SK-N-MC (cell line): ENCODE measurements at regions not wholly inside any gene's neighbourhood (a gene's known extent, or its start where the extent isn't known, plus 50 kb on each side); places are given as distances from the start of the nearest gene placed in this dataset.

Experiments used
- EZH2 ChIP-seq: fragments of 200-600 bp; sonication (generic); IDR thresholded peaks from one replicate; pipeline ENCODE4 v1.6.1; 2017; ENCODE audit warnings: antibody characterized with exemption
- FOXP2 ChIP-seq: optimal IDR thresholded peaks from 2 replicates; pipeline ENCODE3; 2011; ENCODE audit warnings: mild to moderate bottlenecking, moderate library complexity; ENCODE audit not compliant: insufficient read depth; ENCODE audit errors: extremely low read length, control extremely low read depth
- POLR2AphosphoS5 ChIP-seq: IDR thresholded peaks from 2 replicates; pipeline ENCODE4 v1.6.1; 2012; ENCODE audit warnings: mild to moderate bottlenecking, low read depth, low read length, borderline replicate concordance

DNA sequence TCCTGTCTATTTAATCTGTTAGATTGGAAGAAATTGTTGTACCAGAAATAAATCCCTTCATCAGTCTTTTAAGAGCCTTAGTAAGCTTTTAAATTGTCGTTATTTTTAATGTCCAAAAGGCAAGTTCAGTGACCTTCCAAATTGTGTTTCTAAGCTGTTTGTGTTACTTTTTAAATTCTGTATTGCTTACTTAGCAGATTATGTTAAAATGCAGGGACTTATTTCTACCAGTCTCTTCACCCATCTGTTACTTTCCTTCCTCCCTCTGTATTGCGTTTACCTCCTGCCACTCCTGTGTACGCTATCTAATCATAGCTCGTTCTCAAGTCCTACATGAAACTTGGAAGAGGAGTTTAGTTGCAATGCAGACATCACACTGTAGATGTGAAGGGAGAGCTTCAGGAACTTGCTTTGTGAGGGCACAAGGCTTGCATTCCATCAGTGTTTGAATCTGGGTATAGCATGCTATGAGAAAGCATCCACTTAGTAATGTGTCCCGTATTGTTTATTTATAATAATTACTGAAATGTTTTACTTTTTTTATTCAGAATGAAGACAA lies 406.5 kb upstream of the RGS6 start:
- TF ChIP-seq POLR2AphosphoS5 (no peak), EZH2 (no peak), FOXP2 (no peak)
